ENCODE measurements at regions not wholly inside any gene's neighbourhood (a gene's known extent, or its start where the extent isn't known, plus 50 kb on each side); places are given as distances from the start of the nearest gene placed in this dataset.

- H3K27ac Mint-ChIP-seq = no peak overlapping the region
- no peak for DNase-seq (ENCODE audit: low spot score)
- CTCF ChIA-PET = no interaction called here
Measured at GRCh38 chr10:18960466-18961079, 88.0 kb upstream of the MALRD1 start.

GRCh38 chr10:18968159-18968558, 80.4 kb upstream of the MALRD1 start:
- ATAC-seq = no peak
- DNase-seq (ENCODE audit: low spot score) = no peak
- POLR2A ChIA-PET = no interaction called here
- TF ChIP-seq, protein P1, sequence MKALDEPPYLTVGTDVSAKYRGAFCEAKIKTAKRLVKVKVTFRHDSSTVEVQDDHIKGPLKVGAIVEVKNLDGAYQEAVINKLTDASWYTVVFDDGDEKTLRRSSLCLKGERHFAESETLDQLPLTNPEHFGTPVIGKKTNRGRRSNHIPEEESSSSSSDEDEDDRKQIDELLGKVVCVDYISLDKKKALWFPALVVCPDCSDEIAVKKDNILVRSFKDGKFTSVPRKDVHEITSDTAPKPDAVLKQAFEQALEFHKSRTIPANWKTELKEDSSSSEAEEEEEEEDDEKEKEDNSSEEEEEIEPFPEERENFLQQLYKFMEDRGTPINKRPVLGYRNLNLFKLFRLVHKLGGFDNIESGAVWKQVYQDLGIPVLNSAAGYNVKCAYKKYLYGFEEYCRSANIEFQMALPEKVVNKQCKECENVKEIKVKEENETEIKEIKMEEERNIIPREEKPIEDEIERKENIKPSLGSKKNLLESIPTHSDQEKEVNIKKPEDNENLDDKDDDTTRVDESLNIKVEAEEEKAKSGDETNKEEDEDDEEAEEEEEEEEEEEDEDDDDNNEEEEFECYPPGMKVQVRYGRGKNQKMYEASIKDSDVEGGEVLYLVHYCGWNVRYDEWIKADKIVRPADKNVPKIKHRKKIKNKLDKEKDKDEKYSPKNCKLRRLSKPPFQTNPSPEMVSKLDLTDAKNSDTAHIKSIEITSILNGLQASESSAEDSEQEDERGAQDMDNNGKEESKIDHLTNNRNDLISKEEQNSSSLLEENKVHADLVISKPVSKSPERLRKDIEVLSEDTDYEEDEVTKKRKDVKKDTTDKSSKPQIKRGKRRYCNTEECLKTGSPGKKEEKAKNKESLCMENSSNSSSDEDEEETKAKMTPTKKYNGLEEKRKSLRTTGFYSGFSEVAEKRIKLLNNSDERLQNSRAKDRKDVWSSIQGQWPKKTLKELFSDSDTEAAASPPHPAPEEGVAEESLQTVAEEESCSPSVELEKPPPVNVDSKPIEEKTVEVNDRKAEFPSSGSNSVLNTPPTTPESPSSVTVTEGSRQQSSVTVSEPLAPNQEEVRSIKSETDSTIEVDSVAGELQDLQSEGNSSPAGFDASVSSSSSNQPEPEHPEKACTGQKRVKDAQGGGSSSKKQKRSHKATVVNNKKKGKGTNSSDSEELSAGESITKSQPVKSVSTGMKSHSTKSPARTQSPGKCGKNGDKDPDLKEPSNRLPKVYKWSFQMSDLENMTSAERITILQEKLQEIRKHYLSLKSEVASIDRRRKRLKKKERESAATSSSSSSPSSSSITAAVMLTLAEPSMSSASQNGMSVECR (CRISPR knock-in tag; IDR thresholded peaks at IDR 0.05; ENCODE audit: borderline replicate concordance) = no peak
- TF ChIP-seq NR1H2 (CRISPR knock-in tag; IDR thresholded peaks at IDR 0.05) = no peak
- TF ChIP-seq ATF3 (CRISPR knock-in tag; conservative IDR thresholded peaks at IDR 0.05) = no peak
- TF ChIP-seq FOXP4 (CRISPR knock-in tag; IDR thresholded peaks at IDR 0.05) = no peak
- no peak for TF ChIP-seq ZSCAN18 (CRISPR knock-in tag; IDR thresholded peaks at IDR 0.05)
- no peak for TF ChIP-seq SMAD4 (CRISPR knock-in tag; IDR thresholded peaks at IDR 0.05)

More at GRCh38 chr10:18960466-18961079, 88.0 kb upstream of the MALRD1 start:
- Mint-ChIP-seq H3K9me3 (peaks cover 24% of the 10 kb centered on the region), H3K36me3 (peaks cover 6% of the 10 kb centered on the region; the same call in 1 of the 2 replicates), H3K27me3 (ENCODE audit: low read depth) (no peaks in the 10 kb centered on the region; the same call in 1 of the 2 replicates), H3K4me3 (no peak overlapping the region), H3K4me1 (no peaks in the 10 kb centered on the region)
- ATAC-seq = no peak
- no peak for TF ChIP-seq SP1 (CRISPR knock-in tag; conservative IDR thresholded peaks at IDR 0.05)
- TF ChIP-seq, protein P2, sequence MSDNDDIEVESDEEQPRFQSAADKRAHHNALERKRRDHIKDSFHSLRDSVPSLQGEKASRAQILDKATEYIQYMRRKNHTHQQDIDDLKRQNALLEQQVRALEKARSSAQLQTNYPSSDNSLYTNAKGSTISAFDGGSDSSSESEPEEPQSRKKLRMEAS (CRISPR knock-in tag; IDR thresholded peaks at IDR 0.05) = no peak
- TF ChIP-seq JAZF1 (CRISPR knock-in tag; IDR thresholded peaks at IDR 0.05) = no peak
- no peak for TF ChIP-seq HMGA2 (CRISPR knock-in tag; IDR thresholded peaks at IDR 0.05)
- TF ChIP-seq ZNF396 (CRISPR knock-in tag; IDR thresholded peaks at IDR 0.05; ENCODE audit: borderline replicate concordance) = no peak
- TF ChIP-seq ZNF423 (CRISPR knock-in tag; IDR thresholded peaks at IDR 0.05) = no peak
- TF ChIP-seq TEAD1 (CRISPR knock-in tag; IDR thresholded peaks at IDR 0.05) = no peak
- no peak for TF ChIP-seq FOXJ3 (CRISPR knock-in tag; IDR thresholded peaks at IDR 0.05; ENCODE audit: borderline replicate concordance)
- TF ChIP-seq, protein P3, sequence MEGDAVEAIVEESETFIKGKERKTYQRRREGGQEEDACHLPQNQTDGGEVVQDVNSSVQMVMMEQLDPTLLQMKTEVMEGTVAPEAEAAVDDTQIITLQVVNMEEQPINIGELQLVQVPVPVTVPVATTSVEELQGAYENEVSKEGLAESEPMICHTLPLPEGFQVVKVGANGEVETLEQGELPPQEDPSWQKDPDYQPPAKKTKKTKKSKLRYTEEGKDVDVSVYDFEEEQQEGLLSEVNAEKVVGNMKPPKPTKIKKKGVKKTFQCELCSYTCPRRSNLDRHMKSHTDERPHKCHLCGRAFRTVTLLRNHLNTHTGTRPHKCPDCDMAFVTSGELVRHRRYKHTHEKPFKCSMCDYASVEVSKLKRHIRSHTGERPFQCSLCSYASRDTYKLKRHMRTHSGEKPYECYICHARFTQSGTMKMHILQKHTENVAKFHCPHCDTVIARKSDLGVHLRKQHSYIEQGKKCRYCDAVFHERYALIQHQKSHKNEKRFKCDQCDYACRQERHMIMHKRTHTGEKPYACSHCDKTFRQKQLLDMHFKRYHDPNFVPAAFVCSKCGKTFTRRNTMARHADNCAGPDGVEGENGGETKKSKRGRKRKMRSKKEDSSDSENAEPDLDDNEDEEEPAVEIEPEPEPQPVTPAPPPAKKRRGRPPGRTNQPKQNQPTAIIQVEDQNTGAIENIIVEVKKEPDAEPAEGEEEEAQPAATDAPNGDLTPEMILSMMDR (IDR thresholded peaks at IDR 0.05) = no peak
- TF ChIP-seq, protein P1 (CRISPR knock-in tag; IDR thresholded peaks at IDR 0.05; ENCODE audit: borderline replicate concordance) = no peak
- no peak for TF ChIP-seq PREB (CRISPR knock-in tag; IDR thresholded peaks at IDR 0.05; ENCODE audit: borderline replicate concordance)
- TF ChIP-seq RORB (CRISPR knock-in tag; IDR thresholded peaks at IDR 0.05) = no peak
- TF ChIP-seq MYBL2 (CRISPR knock-in tag; IDR thresholded peaks at IDR 0.05) = no peak
- POLR2A ChIA-PET = no interaction called here

More at GRCh38 chr10:18968159-18968558, 80.4 kb upstream of the MALRD1 start:
- peaks cover 35% of the 10 kb centered on the region for H3K9me3 Mint-ChIP-seq
- H3K27ac Mint-ChIP-seq = no peak overlapping the region
- H3K4me1 Mint-ChIP-seq = no peaks in the 10 kb centered on the region
- H3K27me3 Mint-ChIP-seq (ENCODE audit: low read depth) = no peaks in the 10 kb centered on the region; the same call in 1 of the 2 replicates
- H3K36me3 Mint-ChIP-seq = peaks cover 10% of the 10 kb centered on the region
- CTCF ChIA-PET = no interaction called here
- H3K4me3 Mint-ChIP-seq = no peak overlapping the region

All from WTC11 (cell line).